ENCODE measurements at regions not wholly inside any gene's neighbourhood (a gene's known extent, or its start where the extent isn't known, plus 50 kb on each side); places are given as distances from the start of the nearest gene placed in this dataset.

DNA sequence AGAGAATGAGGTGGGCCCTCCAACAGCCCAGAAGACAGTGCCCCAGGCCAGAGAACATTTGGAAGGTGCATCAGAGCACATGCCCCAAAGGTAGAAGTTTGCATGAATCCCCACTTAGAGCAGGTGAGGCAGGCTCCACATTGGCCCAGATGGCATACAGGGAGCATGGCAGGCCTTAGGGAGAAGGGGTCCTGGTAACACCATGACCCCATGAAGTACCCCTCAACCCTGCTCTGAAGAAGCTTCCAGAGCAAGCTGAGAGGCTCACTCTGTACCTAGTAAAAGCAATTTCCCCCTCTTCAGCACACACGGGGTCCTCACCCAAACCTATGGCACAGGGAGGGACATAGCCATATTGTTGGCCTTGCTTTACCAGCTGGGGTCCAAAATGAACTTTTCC lies 162.6 kb downstream of the BUB3 start:
- H3K4me3 ChIP-seq (ENCODE audit: extremely low read depth, insufficient read depth, low read length, poor library complexity, severe bottlenecking) = no peak overlapping the region
- H3K4me1 ChIP-seq (ENCODE audit: control insufficient read depth, insufficient read depth, low read length, poor library complexity, severe bottlenecking) = no peaks in the 10 kb centered on the region
- WGBS, 2 experiments (ENCODE audit: insufficient coverage in 2 of 2) = 83 to 100% methylated on average over 1 of the region's 1 CpG
- H3K36me3 ChIP-seq (ENCODE audit: control insufficient read depth, insufficient read depth, low read length) = no peaks in the 10 kb centered on the region
- no peak overlapping the region for H3K27ac ChIP-seq (ENCODE audit: low read depth, low read length, severe bottlenecking)
- H3K9me3 ChIP-seq (ENCODE audit: control insufficient read depth, low read length) = no peaks in the 10 kb centered on the region

DNA sequence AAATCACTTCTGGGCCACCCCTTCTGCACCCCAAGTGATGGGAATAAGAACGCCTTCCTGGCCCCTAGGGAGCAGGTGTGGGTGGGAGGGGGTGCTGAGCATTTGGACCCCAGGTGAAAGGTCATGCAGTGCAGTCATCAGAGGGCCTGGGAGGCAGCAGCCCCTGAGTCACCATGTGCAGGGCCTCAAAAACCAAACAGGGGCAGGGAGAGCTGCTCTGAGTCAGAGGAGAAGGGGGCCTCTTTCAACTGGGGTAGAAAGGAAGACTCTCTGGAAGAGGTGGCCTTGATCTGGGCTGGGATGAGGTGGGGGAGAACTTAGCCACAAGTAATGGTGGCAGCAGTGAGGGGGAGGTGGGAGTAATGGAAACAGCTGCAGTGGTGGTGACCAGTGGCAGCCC lies 164.3 kb downstream of the BUB3 start:
- no peak overlapping the region for H3K4me3 ChIP-seq (ENCODE audit: extremely low read depth, insufficient read depth, low read length, poor library complexity, severe bottlenecking)
- no peaks in the 10 kb centered on the region for H3K36me3 ChIP-seq (ENCODE audit: control insufficient read depth, insufficient read depth, low read length)
- no peaks in the 10 kb centered on the region for H3K4me1 ChIP-seq (ENCODE audit: control insufficient read depth, insufficient read depth, low read length, poor library complexity, severe bottlenecking)
- no peaks in the 10 kb centered on the region for H3K9me3 ChIP-seq (ENCODE audit: control insufficient read depth, low read length)
- H3K27ac ChIP-seq (ENCODE audit: low read depth, low read length, severe bottlenecking) = no peak overlapping the region
- WGBS, 2 experiments (ENCODE audit: insufficient coverage in 2 of 2) = 80% methylated on average over 1 of the region's 1 CpG; no CpG with 5 or more reads in 1 of the 2 experiments

DNA sequence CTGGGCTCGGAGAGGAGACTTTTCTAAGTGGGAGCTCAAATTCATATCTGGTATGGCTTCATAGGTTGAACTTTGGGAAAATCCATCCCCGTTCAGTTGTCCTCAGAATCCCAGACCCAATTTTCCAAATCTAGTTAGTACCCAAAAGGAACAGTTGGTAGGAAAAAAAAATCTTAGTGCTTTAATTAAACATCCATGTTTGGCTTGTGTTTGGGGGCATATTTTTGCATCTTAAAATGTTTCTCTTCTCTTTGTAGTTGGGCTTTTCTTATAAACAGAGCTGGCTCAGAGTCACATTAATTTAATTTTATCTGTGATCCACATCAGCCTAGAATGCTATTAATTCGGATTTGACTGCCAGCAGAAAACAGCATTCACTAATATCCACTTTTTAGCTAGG lies 165.9 kb downstream of the BUB3 start:
- H3K36me3 ChIP-seq (ENCODE audit: control insufficient read depth, insufficient read depth, low read length) = no peaks in the 10 kb centered on the region
- no CpG with 5 or more reads among the region's 3 CpGs for WGBS, 2 experiments (ENCODE audit: insufficient coverage in 2 of 2)
- no peak overlapping the region for H3K4me3 ChIP-seq (ENCODE audit: extremely low read depth, insufficient read depth, low read length, poor library complexity, severe bottlenecking)

DNA sequence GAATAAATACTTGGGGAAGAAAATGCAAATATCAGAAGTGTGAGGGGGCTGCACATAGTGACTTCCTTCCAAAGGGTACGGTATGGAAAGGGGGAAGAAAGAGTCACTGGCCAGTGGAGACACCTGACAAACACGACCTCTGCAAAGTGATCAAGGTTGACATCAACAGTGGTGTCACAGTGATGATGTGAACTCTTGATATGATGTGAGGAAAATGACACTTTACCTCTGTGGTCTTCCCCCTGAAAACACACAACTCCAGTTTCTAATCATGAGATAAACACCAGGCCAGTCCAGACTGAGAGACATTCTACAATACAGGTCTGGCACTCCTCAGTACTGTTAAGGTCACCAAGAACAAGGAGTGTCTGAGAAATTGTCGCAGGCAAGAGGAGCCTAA lies 169.7 kb downstream of the BUB3 start:
- H3K9me3 ChIP-seq (ENCODE audit: control insufficient read depth, low read length) = no peaks in the 10 kb centered on the region
- no peaks in the 10 kb centered on the region for H3K4me1 ChIP-seq (ENCODE audit: control insufficient read depth, insufficient read depth, low read length, poor library complexity, severe bottlenecking)
- H3K27ac ChIP-seq (ENCODE audit: low read depth, low read length, severe bottlenecking) = no peak overlapping the region
- 72 to 97% methylated on average over 2 of the region's 3 CpGs for WGBS, 2 experiments (ENCODE audit: insufficient coverage in 2 of 2)
- H3K4me3 ChIP-seq (ENCODE audit: extremely low read depth, insufficient read depth, low read length, poor library complexity, severe bottlenecking) = no peak overlapping the region
- no peaks in the 10 kb centered on the region for H3K36me3 ChIP-seq (ENCODE audit: control insufficient read depth, insufficient read depth, low read length)

More for the DNA sequence above, 165.9 kb downstream of the BUB3 start:
- H3K27ac ChIP-seq (ENCODE audit: low read depth, low read length, severe bottlenecking) = no peak overlapping the region
- H3K9me3 ChIP-seq (ENCODE audit: control insufficient read depth, low read length) = no peaks in the 10 kb centered on the region
- no peaks in the 10 kb centered on the region for H3K4me1 ChIP-seq (ENCODE audit: control insufficient read depth, insufficient read depth, low read length, poor library complexity, severe bottlenecking)

DNA sequence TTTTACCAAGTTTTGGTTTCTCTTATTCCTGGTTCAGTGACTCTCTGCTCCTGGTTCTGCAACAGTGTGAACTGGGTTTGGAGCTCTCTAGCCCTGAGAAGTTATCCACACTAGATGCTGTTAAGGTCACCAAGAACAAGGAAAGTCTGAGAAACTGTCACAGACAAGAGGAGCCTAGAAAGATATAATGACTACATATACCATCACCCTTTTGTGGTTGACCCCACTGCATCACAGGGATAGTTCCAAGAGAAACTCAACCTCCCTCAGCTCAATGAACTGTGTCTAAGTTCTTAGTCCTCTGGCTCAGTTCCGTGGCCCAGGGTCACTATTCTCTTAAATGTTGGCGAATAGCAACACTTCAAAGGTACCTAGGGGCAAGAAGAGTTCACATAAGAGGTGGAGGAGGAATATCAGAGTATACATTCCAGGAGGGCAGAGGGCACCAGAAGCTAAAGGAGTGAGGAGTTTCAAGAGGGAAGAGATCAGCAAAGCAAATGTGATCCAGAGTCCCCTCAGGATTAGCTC lies 171.5 kb downstream of the BUB3 start:
- Histone ChIP-seq H3K9me3 (ENCODE audit: control insufficient read depth, low read length) (no peaks in the 10 kb centered on the region), H3K4me3 (ENCODE audit: extremely low read depth, insufficient read depth, low read length, poor library complexity, severe bottlenecking) (no peak overlapping the region), H3K36me3 (ENCODE audit: control insufficient read depth, insufficient read depth, low read length) (no peaks in the 10 kb centered on the region), H3K27ac (ENCODE audit: low read depth, low read length, severe bottlenecking) (no peak overlapping the region), H3K4me1 (ENCODE audit: control insufficient read depth, insufficient read depth, low read length, poor library complexity, severe bottlenecking) (peaks cover under 1% of the 10 kb centered on the region)
- 79 to 83% methylated on average over 2 of the region's 2 CpGs for WGBS, 2 experiments (ENCODE audit: insufficient coverage in 2 of 2)

DNA sequence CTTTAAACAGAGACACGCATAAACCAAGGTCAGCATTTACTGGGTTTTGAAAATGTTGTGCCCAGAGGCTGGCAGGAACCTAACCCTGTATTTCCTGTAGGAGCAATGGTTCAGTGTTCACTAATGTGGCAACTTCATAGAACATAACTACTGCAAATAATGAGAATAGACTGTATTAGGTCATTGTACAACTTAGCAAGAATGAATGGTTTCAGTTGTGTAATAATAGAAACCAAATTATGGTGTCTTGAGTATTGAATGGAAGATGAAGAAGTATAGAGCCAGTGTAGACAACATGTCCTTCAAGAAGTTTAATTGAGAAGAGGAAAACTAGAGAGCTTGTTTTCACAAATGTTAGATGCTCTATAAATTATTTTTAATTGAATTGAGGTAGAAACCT lies 172.5 kb downstream of the BUB3 start:
- Histone ChIP-seq H3K36me3 (ENCODE audit: control insufficient read depth, insufficient read depth, low read length) (no peaks in the 10 kb centered on the region), H3K4me1 (ENCODE audit: control insufficient read depth, insufficient read depth, low read length, poor library complexity, severe bottlenecking) (peaks cover 10% of the 10 kb centered on the region), H3K9me3 (ENCODE audit: control insufficient read depth, low read length) (no peaks in the 10 kb centered on the region), H3K27ac (ENCODE audit: low read depth, low read length, severe bottlenecking) (no peak overlapping the region), H3K4me3 (ENCODE audit: extremely low read depth, insufficient read depth, low read length, poor library complexity, severe bottlenecking) (no peak overlapping the region)
- WGBS, 2 experiments (ENCODE audit: insufficient coverage in 2 of 2) = 100% methylated on average over 1 of the region's 1 CpG

DNA sequence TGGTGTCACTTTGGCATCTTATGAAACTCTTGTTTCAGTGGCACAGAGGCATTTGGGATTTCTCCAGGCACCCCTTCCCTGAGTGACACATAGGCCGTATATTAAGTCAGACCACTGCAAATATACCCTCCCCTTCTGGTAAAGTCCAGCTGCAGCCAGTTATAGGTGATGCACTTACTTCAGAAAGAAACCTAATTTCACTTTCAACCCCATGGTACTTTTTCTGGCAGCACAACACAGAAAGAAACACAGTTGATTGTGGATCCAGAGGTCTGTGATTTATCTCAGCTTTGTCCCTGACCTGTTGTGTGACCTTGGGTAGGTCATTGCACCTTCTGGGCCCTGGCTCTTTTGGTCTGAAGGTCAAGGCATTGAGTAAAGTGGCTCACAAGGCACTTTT lies 173.2 kb downstream of the BUB3 start:
- Histone ChIP-seq H3K27ac (ENCODE audit: low read depth, low read length, severe bottlenecking) (no peak overlapping the region), H3K36me3 (ENCODE audit: control insufficient read depth, insufficient read depth, low read length) (no peaks in the 10 kb centered on the region), H3K4me1 (ENCODE audit: control insufficient read depth, insufficient read depth, low read length, poor library complexity, severe bottlenecking) (peaks cover 13% of the 10 kb centered on the region), H3K4me3 (ENCODE audit: extremely low read depth, insufficient read depth, low read length, poor library complexity, severe bottlenecking) (no peak overlapping the region), H3K9me3 (ENCODE audit: control insufficient read depth, low read length) (no peaks in the 10 kb centered on the region)
- 88 to 93% methylated on average over 1 of the region's 1 CpG for WGBS, 2 experiments (ENCODE audit: insufficient coverage in 2 of 2)

DNA sequence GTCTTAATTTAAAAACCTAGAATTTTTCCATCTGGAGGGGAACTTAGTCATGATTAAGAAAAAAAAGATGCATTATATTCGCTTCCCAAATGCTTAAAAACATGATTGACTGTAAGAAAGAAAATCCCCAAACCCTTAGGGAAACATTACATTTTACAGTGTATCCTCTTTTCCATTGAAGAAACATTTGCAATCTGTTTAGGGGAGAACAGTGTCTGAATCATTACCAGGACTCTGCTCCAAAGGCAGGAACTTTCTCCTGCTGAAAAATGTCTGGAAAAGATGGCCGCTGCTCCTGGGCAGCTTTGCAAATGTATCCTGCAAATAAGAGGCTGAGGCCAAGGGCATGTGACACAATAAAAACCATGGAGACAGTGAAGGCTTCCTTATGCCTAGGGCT lies 173.7 kb downstream of the BUB3 start:
- H3K27ac ChIP-seq (ENCODE audit: low read depth, low read length, severe bottlenecking) = no peak overlapping the region
- H3K4me3 ChIP-seq (ENCODE audit: extremely low read depth, insufficient read depth, low read length, poor library complexity, severe bottlenecking) = no peak overlapping the region
- peaks cover 13% of the 10 kb centered on the region for H3K4me1 ChIP-seq (ENCODE audit: control insufficient read depth, insufficient read depth, low read length, poor library complexity, severe bottlenecking)
- no peaks in the 10 kb centered on the region for H3K36me3 ChIP-seq (ENCODE audit: control insufficient read depth, insufficient read depth, low read length)
- H3K9me3 ChIP-seq (ENCODE audit: control insufficient read depth, low read length) = no peaks in the 10 kb centered on the region
- 85 to 100% methylated on average over 1 of the region's 2 CpGs for WGBS, 2 experiments (ENCODE audit: insufficient coverage in 2 of 2)

DNA sequence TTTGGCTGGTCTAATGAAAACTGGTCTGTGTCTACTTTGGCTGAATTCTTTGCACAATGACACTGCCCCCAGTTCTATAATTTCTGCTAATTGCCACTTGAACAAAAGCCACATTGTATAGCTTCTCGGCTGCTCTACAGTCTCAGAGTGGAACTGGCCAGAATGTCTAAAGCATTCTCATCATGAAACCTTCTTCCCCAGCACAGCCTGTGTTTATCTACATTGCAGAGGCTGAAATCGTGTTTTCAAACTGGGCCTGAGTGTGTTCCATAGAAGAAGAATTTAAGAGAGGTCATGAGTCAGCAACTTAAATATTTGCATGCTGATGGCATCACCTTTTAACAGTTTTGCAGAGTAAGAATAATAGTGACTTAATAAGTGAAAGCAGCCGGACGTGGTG lies 177.2 kb downstream of the BUB3 start:
- WGBS, 2 experiments (ENCODE audit: insufficient coverage in 2 of 2) = 92 to 100% methylated on average over 2 to 4 of the region's 4 CpGs
- Histone ChIP-seq H3K4me3 (ENCODE audit: extremely low read depth, insufficient read depth, low read length, poor library complexity, severe bottlenecking) (no peak overlapping the region), H3K27ac (ENCODE audit: low read depth, low read length, severe bottlenecking) (peak overlapping the region; percentile 57)

DNA sequence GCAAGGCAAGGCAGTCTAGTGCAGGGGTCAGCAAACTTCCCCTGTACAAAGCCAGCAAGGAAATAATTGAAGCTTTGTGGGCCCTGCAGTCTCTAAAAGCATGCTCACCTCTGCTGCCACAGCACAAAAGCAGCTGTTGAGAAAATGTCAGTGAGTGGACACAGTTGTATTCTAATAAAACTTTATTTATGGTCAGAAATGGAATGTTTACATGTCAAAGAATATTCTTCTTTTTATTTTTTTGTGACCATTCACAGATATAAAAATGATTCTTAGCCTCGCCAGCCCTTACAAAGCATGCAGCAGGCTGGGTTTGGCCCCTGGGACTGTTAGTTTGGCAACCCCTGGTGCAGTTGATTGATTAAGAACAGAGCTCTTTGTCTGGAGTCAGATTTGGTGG lies 192.4 kb downstream of the BUB3 start:
- Histone ChIP-seq H3K4me1 (ENCODE audit: control insufficient read depth, insufficient read depth, low read length, poor library complexity, severe bottlenecking) (no peaks in the 10 kb centered on the region), H3K36me3 (ENCODE audit: control insufficient read depth, insufficient read depth, low read length) (no peaks in the 10 kb centered on the region), H3K9me3 (ENCODE audit: control insufficient read depth, low read length) (no peaks in the 10 kb centered on the region), H3K27ac (ENCODE audit: low read depth, low read length, severe bottlenecking) (peak overlapping the region; percentile 50), H3K4me3 (ENCODE audit: extremely low read depth, insufficient read depth, low read length, poor library complexity, severe bottlenecking) (no peak overlapping the region)
- 80 to 100% methylated on average over 1 of the region's 1 CpG for WGBS, 2 experiments (ENCODE audit: insufficient coverage in 2 of 2)

More for the DNA sequence above, 177.2 kb downstream of the BUB3 start:
- H3K4me1 ChIP-seq (ENCODE audit: control insufficient read depth, insufficient read depth, low read length, poor library complexity, severe bottlenecking) = peaks cover 13% of the 10 kb centered on the region
- no peaks in the 10 kb centered on the region for H3K9me3 ChIP-seq (ENCODE audit: control insufficient read depth, low read length)
- H3K36me3 ChIP-seq (ENCODE audit: control insufficient read depth, insufficient read depth, low read length) = no peaks in the 10 kb centered on the region

DNA sequence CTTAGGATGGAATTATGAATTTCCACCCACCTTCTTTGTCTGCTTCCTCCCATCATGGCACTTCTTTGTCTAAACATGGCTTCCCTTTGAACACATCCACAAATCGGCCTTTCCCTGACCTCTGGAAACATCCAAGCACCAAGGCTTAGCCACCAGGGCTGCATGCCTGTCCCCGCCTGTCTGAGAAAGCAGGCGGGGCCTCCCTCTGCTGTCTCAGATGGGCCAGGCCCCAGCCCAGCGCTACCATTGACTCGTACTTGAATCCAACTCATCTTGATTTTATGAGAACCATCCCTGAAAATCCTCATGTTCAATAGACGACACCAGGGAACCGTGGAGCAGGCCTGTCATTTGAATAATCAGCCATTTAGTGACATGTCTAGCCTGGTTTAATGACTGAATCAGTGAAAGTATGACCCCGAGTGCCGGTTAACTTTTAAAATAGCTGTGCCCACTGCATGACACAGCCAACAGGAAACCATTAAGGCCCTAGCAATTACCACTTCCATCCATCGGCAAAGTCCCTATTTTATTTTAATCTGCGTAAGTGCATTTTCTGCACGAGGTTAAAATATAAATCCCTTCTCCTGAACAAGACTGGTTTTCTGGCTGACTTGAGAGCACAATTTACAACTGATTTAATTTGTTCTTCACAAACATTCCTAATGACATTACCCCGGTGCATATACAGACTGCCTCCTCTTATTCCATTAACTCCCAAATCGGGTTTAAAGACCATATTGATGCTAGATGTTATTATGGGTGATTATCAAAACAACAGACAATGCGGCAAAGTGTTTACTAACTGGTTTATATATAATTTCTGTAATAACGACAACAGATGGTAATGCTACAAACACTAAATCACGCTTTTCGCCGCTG lies 194.7 kb downstream of the BUB3 start:
- Histone ChIP-seq H3K9me3 (ENCODE audit: control insufficient read depth, low read length) (no peaks in the 10 kb centered on the region), H3K36me3 (ENCODE audit: control insufficient read depth, insufficient read depth, low read length) (no peaks in the 10 kb centered on the region), H3K4me1 (ENCODE audit: control insufficient read depth, insufficient read depth, low read length, poor library complexity, severe bottlenecking) (no peaks in the 10 kb centered on the region), H3K4me3 (ENCODE audit: extremely low read depth, insufficient read depth, low read length, poor library complexity, severe bottlenecking) (no peak overlapping the region), H3K27ac (ENCODE audit: low read depth, low read length, severe bottlenecking) (no peak overlapping the region)
- WGBS, 2 experiments (ENCODE audit: insufficient coverage in 2 of 2) = 95 to 96% methylated on average over 10 to 16 of the region's 19 CpGs

All from mesodermal cell (in vitro differentiated cells).